A673 (cell line): ENCODE measurements at regions not wholly inside any gene's neighbourhood (a gene's known extent, or its start where the extent isn't known, plus 50 kb on each side); places are given as distances from the start of the nearest gene placed in this dataset.

ENCODE experiments used
- BruUV-seq: library from RNA; stranded (reverse); fragments of 400-500 nt; replicated peaks from 2 replicates; lab custom pipeline; 2021; lab: Mats Ljungman, UMichigan
- CTCF ChIA-PET: fragments of 300-600 bp; sonication (Branson Sonifier 250); formaldehyde crosslinking; loops from one replicate; lab custom pipeline; 2022; ENCODE audit warnings: antibody characterized with exemption; lab: Charles Lee
- POLR2A ChIA-PET: fragments of 300-600 bp; sonication (Branson Sonifier 250); formaldehyde crosslinking; loops from one replicate; lab custom pipeline; 2022; ENCODE audit warnings: antibody characterized with exemption; ENCODE audit not compliant: low non-redundant PET; lab: Charles Lee
- DNase-seq: peaks from one replicate; pipeline ENCODE4 v3.0.0-alpha.2; 2015; ENCODE audit warnings: low spot score
- H3K27ac ChIP-seq: fragments of 200-600 bp; sonication (generic); 2 replicates; pipeline ENCODE4 v1.5.1; 2016; ENCODE audit warnings: mixed run types, low read depth, mild to moderate bottlenecking, mixed read lengths, antibody characterized with exemption, low read length; ENCODE audit not compliant: poor library complexity, severe bottlenecking
- H3K27me3 ChIP-seq: fragments of 200-600 bp; sonication (generic); replicated peaks from 2 replicates; pipeline ENCODE4 v1.6.1; 2017; ENCODE audit warnings: mixed run types, low read depth, mild to moderate bottlenecking, mixed read lengths, antibody characterized with exemption, low read length; ENCODE audit not compliant: insufficient read depth, poor library complexity
- H3K36me3 ChIP-seq: fragments of 200-600 bp; sonication (generic); 2 replicates; pipeline ENCODE4 v1.6.1; 2016; ENCODE audit warnings: mixed run types, mild to moderate bottlenecking, mixed read lengths, antibody characterized with exemption, low read length; ENCODE audit not compliant: insufficient read depth, poor library complexity, severe bottlenecking
- H3K4me1 ChIP-seq: fragments of 200-600 bp; sonication (generic); 2 replicates; pipeline ENCODE4 v1.6.1; 2017; ENCODE audit warnings: mixed run types, mild to moderate bottlenecking, mixed read lengths, antibody characterized with exemption, low read length; ENCODE audit not compliant: insufficient read depth, poor library complexity, severe bottlenecking
- H3K4me3 ChIP-seq: fragments of 200-600 bp; sonication (generic); 2 replicates; pipeline ENCODE4 v1.5.1; 2016; ENCODE audit warnings: low read depth, mixed run types, mild to moderate bottlenecking, mixed read lengths, low read length; ENCODE audit not compliant: poor library complexity, severe bottlenecking
- H3K9me3 ChIP-seq: fragments of 200-600 bp; sonication (generic); 2 replicates; pipeline ENCODE4 v1.6.1; 2016; ENCODE audit warnings: mixed run types, low read depth, mild to moderate bottlenecking, mixed read lengths, antibody characterized with exemption, low read length; ENCODE audit not compliant: poor library complexity, severe bottlenecking
- CTCF ChIP-seq: fragments of 300-800, 200-600 bp; sonication (generic); conservative IDR thresholded peaks from 2 replicates; pipeline ENCODE4 v1.5.1; 2017; ENCODE audit warnings: low read depth, mild to moderate bottlenecking, antibody characterized with exemption, low read length, moderate library complexity, mixed read lengths
- EZH2 ChIP-seq: fragments of 200-600 bp; sonication (generic); IDR thresholded peaks from 2 replicates; pipeline ENCODE4 v1.6.1; 2017; ENCODE audit warnings: borderline replicate concordance, low read depth, mild to moderate bottlenecking, mixed read lengths, antibody characterized with exemption, low read length; ENCODE audit not compliant: poor library complexity, severe bottlenecking
- intact Hi-C: fragments of 100-400 bp; cut with micrococcal nuclease; formaldehyde crosslinking; loops from one replicate; pipeline ENCODE4 v1.10.0; 2022; ENCODE audit not compliant: unreplicated experiment

GRCh38 chr3:23672628-23673027, 133.1 kb upstream of the UBE2E1 start:
- Histone ChIP-seq H3K27ac (no peak overlapping the region), H3K36me3 (no peaks in the 10 kb centered on the region), H3K9me3 (no peaks in the 10 kb centered on the region), H3K4me3 (no peak overlapping the region), H3K27me3 (no peaks in the 10 kb centered on the region), H3K4me1 (no peaks in the 10 kb centered on the region)
- TF ChIP-seq EZH2 (no peak), CTCF (no peak)
- no peak for DNase-seq
- ChIA-PET CTCF (no interaction called here), POLR2A (no interaction called here)
- intact Hi-C loops: no loop called here
- BruUV-seq: no TSS peak

- intact Hi-C loops: no loop called here
- no peak for DNase-seq
- H3K27ac ChIP-seq: no peak overlapping the region
- no peaks in the 10 kb centered on the region for H3K9me3 ChIP-seq
- CTCF ChIA-PET: no interaction called here
- POLR2A ChIA-PET: no interaction called here
- H3K4me3 ChIP-seq: no peak overlapping the region
- no peaks in the 10 kb centered on the region for H3K4me1 ChIP-seq
- TF ChIP-seq CTCF: no peak
- TF ChIP-seq EZH2: no peak
- H3K27me3 ChIP-seq: no peaks in the 10 kb centered on the region
- BruUV-seq: no TSS peak
- H3K36me3 ChIP-seq: no peaks in the 10 kb centered on the region
Observed at GRCh38 chr3:23675010-23675409, 130.7 kb upstream of the UBE2E1 start.

GRCh38 chr3:23676093-23676492, 129.7 kb upstream of the UBE2E1 start:
- H3K4me3 ChIP-seq: no peak overlapping the region
- H3K36me3 ChIP-seq: no peaks in the 10 kb centered on the region
- intact Hi-C loops: no loop called here
- CTCF ChIA-PET: no interaction called here
- H3K4me1 ChIP-seq: no peaks in the 10 kb centered on the region
- no TSS peak for BruUV-seq
- DNase-seq: no peak
- no peaks in the 10 kb centered on the region for H3K27me3 ChIP-seq
- H3K27ac ChIP-seq: no peak overlapping the region
- no peak for TF ChIP-seq EZH2
- no peak for TF ChIP-seq CTCF
- POLR2A ChIA-PET: no interaction called here
- no peaks in the 10 kb centered on the region for H3K9me3 ChIP-seq
